CD14-positive monocyte (primary cell): ENCODE measurements at regions not wholly inside any gene's neighbourhood (a gene's known extent, or its start where the extent isn't known, plus 50 kb on each side); places are given as distances from the start of the nearest gene placed in this dataset.

Experiments
- DNase-seq, 3 donors: peaks; one replicate each; pipeline ENCODE4 v3.0.0-alpha.2; 2011 to 2022
- H2AFZ ChIP-seq: 2 replicates; pipeline ENCODE4 v1.6.0; 2012; ENCODE audit warnings: mild to moderate bottlenecking, low read depth, low read length, inconsistent platforms; ENCODE audit not compliant: insufficient read depth, poor library complexity, severe bottlenecking
- H3K27ac ChIP-seq, 2 donors: 1 replicate in 1 of 2; 2 replicates in 1 of 2; pipeline ENCODE4 v1.5.1; 2012 to 2013; ENCODE audit warnings: low read length in 2 of 2, control low read depth in 1 of 2, inconsistent platforms in 1 of 2, low read depth in 1 of 2, mild to moderate bottlenecking in 1 of 2
- H3K27me3 ChIP-seq, 2 donors: one replicate each; pipeline versions ENCODE4 v1.6.0 to v1.6.1; 2011 to 2013; ENCODE audit warnings: low read length in 2 of 2; ENCODE audit not compliant: control insufficient read depth in 2 of 2, insufficient read depth in 2 of 2
- H3K36me3 ChIP-seq, 2 donors: replicated peaks in 1 of 2; 1 replicate in 1 of 2; 2 replicates in 1 of 2; pipeline versions ENCODE4 v1.5.1 to v1.6.1; 2012 to 2013; ENCODE audit warnings: low read length in 2 of 2, control low read depth in 1 of 2, inconsistent platforms in 1 of 2, mild to moderate bottlenecking in 1 of 2; ENCODE audit not compliant: insufficient read depth in 2 of 2, control insufficient read depth in 1 of 2
- H3K4me1 ChIP-seq, 2 donors: 1 replicate in 1 of 2; 2 replicates in 1 of 2; pipeline versions ENCODE4 v1.5.1 to v1.6.1; 2012 to 2013; ENCODE audit warnings: low read length in 2 of 2, control low read depth in 1 of 2, inconsistent platforms in 1 of 2, mild to moderate bottlenecking in 1 of 2, moderate library complexity in 1 of 2; ENCODE audit not compliant: insufficient read depth in 2 of 2, control insufficient read depth in 1 of 2
- H3K4me2 ChIP-seq: replicated peaks from 2 replicates; pipeline ENCODE3; 2012; ENCODE audit warnings: low read length, moderate library complexity, mild to moderate bottlenecking; ENCODE audit not compliant: poor library complexity, severe bottlenecking; ENCODE audit errors: extremely low read depth
- H3K4me3 ChIP-seq, 3 experiments: fragments of 200-600 bp in 1 of 3; sonication (generic) in 1 of 3; replicated peaks in 1 of 3; 1 replicate in 2 of 3; 2 replicates in 1 of 3; pipeline ENCODE4 v1.5.1; 2011 to 2013; ENCODE audit warnings: low read length in 3 of 3, mild to moderate bottlenecking in 3 of 3, control low read depth in 2 of 3, low read depth in 2 of 3, inconsistent platforms in 1 of 3, moderate library complexity in 1 of 3
- H3K79me2 ChIP-seq: 2 replicates; pipeline ENCODE4 v1.6.0; 2012; ENCODE audit warnings: mild to moderate bottlenecking, control low read depth, inconsistent platforms, low read length, moderate library complexity; ENCODE audit not compliant: insufficient read depth
- H3K9ac ChIP-seq: 2 replicates; pipeline ENCODE4 v1.6.0; 2017; ENCODE audit warnings: low read length, mild to moderate bottlenecking; ENCODE audit not compliant: insufficient read depth, poor library complexity, severe bottlenecking
- H3K9me3 ChIP-seq, 2 donors: replicated peaks in 1 of 2; 1 replicate in 1 of 2; 2 replicates in 1 of 2; pipeline versions ENCODE4 v1.5.1 to v1.6.1; 2012 to 2013; ENCODE audit warnings: low read length in 2 of 2, control low read depth in 1 of 2; ENCODE audit not compliant: control insufficient read depth in 1 of 2, insufficient read depth in 1 of 2
- H4K20me1 ChIP-seq: 2 replicates; pipeline ENCODE4 v1.6.0; 2012; ENCODE audit warnings: mild to moderate bottlenecking, low read length, control low read depth, moderate library complexity; ENCODE audit not compliant: insufficient read depth
- H3K27ac Mint-ChIP-seq, 7 donors: one replicate each; pipeline ENCODE4 v1.8.0; 2020; ENCODE audit warnings: mild to moderate bottlenecking in 7 of 7, mixed read lengths in 7 of 7, moderate library complexity in 6 of 7, inconsistent platforms in 2 of 7
- H3K27me3 Mint-ChIP-seq, 3 donors: one replicate each; pipeline ENCODE4 v1.8.0; 2021 to 2022; ENCODE audit warnings: low read depth in 3 of 3, mild to moderate bottlenecking in 3 of 3, mixed read lengths in 3 of 3, moderate library complexity in 3 of 3, inconsistent platforms in 1 of 3
- H3K36me3 Mint-ChIP-seq, 2 donors: one replicate each; pipeline ENCODE4 v1.8.0; 2020; ENCODE audit warnings: mixed read lengths in 2 of 2, inconsistent platforms in 1 of 2, mild to moderate bottlenecking in 1 of 2
- H3K4me1 Mint-ChIP-seq: one replicate; pipeline ENCODE4 v1.8.0; 2020; ENCODE audit warnings: mild to moderate bottlenecking, mixed read lengths
- H3K4me3 Mint-ChIP-seq, 2 donors: one replicate each; pipeline ENCODE4 v1.8.0; 2020; ENCODE audit warnings: mild to moderate bottlenecking in 2 of 2, mixed read lengths in 2 of 2, moderate library complexity in 1 of 2
- H3K9me3 Mint-ChIP-seq, 7 donors: one replicate each; pipeline ENCODE4 v1.8.0; 2020 to 2022; ENCODE audit warnings: mixed read lengths in 7 of 7, mild to moderate bottlenecking in 6 of 7, moderate library complexity in 6 of 7, inconsistent platforms in 2 of 7
- WGBS: methylation state at CpG from one replicate; pipeline ENCODE4 v1.1.5; 2013; ENCODE audit warnings: missing lambda C conversion rate; ENCODE audit not compliant: insufficient coverage; 5-methylcytosine and 5-hydroxymethylcytosine counted together
- intact Hi-C, 2 donors: fragments of 100-400 bp; cut with micrococcal nuclease; formaldehyde crosslinking; loops; one replicate each; pipeline versions ENCODE4 v1.15.0 to v1.15.1; 2023
- TF ChIP-seq, protein P1 (sequence below): fragments of 200-600 bp; IDR thresholded peaks from one replicate; pipeline ENCODE4 v1.8.0; 2022; ENCODE audit warnings: antibody characterized with exemption, mild to moderate bottlenecking

DNA sequence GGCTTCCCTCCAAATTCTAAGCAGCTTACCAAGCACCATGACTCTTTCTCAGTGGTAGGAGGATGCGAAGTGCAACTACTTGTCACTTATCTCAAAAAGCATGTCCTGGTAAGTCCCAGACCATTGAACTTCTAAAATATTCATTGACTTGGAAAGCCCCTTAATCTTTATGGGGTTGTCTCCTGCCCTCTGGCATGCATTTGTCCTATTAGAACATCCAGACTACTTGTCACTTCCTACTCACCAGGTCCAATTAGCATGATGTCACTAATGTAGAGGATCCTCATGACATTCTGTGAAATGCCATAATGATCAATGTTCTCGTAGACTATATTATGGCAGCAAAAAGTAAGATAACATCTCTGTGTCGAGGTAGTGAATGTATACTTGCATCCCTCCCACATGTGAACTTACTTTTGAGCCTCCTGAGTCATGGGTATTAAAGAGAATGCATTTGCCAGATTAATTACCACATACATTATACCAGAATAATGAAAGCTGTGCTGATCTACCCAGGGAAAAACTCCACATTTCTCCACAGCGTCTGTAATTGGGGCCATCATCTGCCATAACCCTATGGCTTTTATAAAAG lies 63.5 kb upstream of the RAD23B start:
- Histone ChIP-seq H3K4me1 (peaks cover 0 to 8% of the 10 kb centered on the region in 2 donors), H3K4me3 (no peak overlapping the region), H2AFZ (no peak overlapping the region), H3K27ac (no peak overlapping the region), H3K27me3 (no peaks in the 10 kb centered on the region), H3K36me3 (no peaks in the 10 kb centered on the region), H3K9me3 (no peaks in the 10 kb centered on the region), H3K4me2 (no peak overlapping the region), H3K79me2 (no peaks in the 10 kb centered on the region), H3K9ac (no peak overlapping the region), H4K20me1 (no peaks in the 10 kb centered on the region)
- H3K27me3 Mint-ChIP-seq = peaks cover 3 to 8% (median 3%) of the 10 kb centered on the region in 3 donors
- WGBS = no CpG with 5 or more reads among the region's 4 CpGs
- H3K27ac Mint-ChIP-seq = no peak overlapping the region
- TF ChIP-seq, protein P1, sequence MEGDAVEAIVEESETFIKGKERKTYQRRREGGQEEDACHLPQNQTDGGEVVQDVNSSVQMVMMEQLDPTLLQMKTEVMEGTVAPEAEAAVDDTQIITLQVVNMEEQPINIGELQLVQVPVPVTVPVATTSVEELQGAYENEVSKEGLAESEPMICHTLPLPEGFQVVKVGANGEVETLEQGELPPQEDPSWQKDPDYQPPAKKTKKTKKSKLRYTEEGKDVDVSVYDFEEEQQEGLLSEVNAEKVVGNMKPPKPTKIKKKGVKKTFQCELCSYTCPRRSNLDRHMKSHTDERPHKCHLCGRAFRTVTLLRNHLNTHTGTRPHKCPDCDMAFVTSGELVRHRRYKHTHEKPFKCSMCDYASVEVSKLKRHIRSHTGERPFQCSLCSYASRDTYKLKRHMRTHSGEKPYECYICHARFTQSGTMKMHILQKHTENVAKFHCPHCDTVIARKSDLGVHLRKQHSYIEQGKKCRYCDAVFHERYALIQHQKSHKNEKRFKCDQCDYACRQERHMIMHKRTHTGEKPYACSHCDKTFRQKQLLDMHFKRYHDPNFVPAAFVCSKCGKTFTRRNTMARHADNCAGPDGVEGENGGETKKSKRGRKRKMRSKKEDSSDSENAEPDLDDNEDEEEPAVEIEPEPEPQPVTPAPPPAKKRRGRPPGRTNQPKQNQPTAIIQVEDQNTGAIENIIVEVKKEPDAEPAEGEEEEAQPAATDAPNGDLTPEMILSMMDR = no peak
- intact Hi-C loops = loop anchor here in 1 of 2 donors (5.0 kb wide), 1 partner anchor 63 kb away; the partner anchor contains the start of gene RAD23B
- peaks cover 0 to 3% (median 2%) of the 10 kb centered on the region in 7 donors for H3K9me3 Mint-ChIP-seq
- H3K4me1 Mint-ChIP-seq = peaks cover 19% of the 10 kb centered on the region
- no peaks in the 10 kb centered on the region for H3K36me3 Mint-ChIP-seq
- no peak overlapping the region for H3K4me3 Mint-ChIP-seq
- DNase-seq = no peak

- Mint-ChIP-seq H3K27me3 (peaks cover 3 to 10% (median 5%) of the 10 kb centered on the region in 3 donors), H3K4me1 (peaks cover 10% of the 10 kb centered on the region), H3K27ac (no peak overlapping the region), H3K4me3 (no peak overlapping the region), H3K9me3 (peaks cover 0 to 3% (median 2%) of the 10 kb centered on the region in 7 donors), H3K36me3 (no peaks in the 10 kb centered on the region)
- DNase-seq = no peak
- Histone ChIP-seq H3K4me1 (peaks cover 0 to under 1% of the 10 kb centered on the region in 2 donors), H2AFZ (no peak overlapping the region), H3K36me3 (no peaks in the 10 kb centered on the region), H4K20me1 (no peaks in the 10 kb centered on the region), H3K9ac (no peak overlapping the region), H3K9me3 (no peaks in the 10 kb centered on the region), H3K79me2 (no peaks in the 10 kb centered on the region), H3K4me3 (no peak overlapping the region), H3K27ac (no peak overlapping the region), H3K4me2 (no peak overlapping the region), H3K27me3 (peaks cover 0 to 2% of the 10 kb centered on the region in 2 donors)
- 0% methylated on average over 1 of the region's 2 CpGs for WGBS
- intact Hi-C loops = no loop called here
- TF ChIP-seq, protein P1 = no peak
Observed at GRCh38 chr9:107221321-107221720, 61.8 kb upstream of the RAD23B start.
